Ishikawa (cell line): ENCODE measurements at regions not wholly inside any gene's neighbourhood (a gene's known extent, or its start where the extent isn't known, plus 50 kb on each side); places are given as distances from the start of the nearest gene placed in this dataset.

Experiments
- CEBPB ChIP-seq: IDR thresholded peaks from 2 replicates; pipeline ENCODE4 v1.6.1; 2012
- CREB1 ChIP-seq: IDR thresholded peaks from 2 replicates; pipeline ENCODE4 v1.6.1; 2012; ENCODE audit warnings: low read depth
- EGR1 ChIP-seq: IDR thresholded peaks from 2 replicates; pipeline ENCODE4 v1.6.1; 2012
- EP300 ChIP-seq: IDR thresholded peaks from 2 replicates; pipeline ENCODE4 v1.6.1; 2012; ENCODE audit warnings: borderline replicate concordance
- FOXM1 ChIP-seq: IDR thresholded peaks from 2 replicates; pipeline ENCODE4 v1.6.1; 2012; ENCODE audit warnings: low read depth, borderline replicate concordance
- MAX ChIP-seq: IDR thresholded peaks from 2 replicates; pipeline ENCODE4 v1.6.1; 2012
- NFIC ChIP-seq: IDR thresholded peaks from 2 replicates; pipeline ENCODE4 v1.6.1; 2012
- RAD21 ChIP-seq: IDR thresholded peaks from 2 replicates; pipeline ENCODE4 v1.6.1; 2012; ENCODE audit warnings: low read depth
- TAF1 ChIP-seq: IDR thresholded peaks from 2 replicates; pipeline ENCODE4 v1.6.1; 2012; ENCODE audit warnings: low read depth, mild to moderate bottlenecking
- TCF12 ChIP-seq: IDR thresholded peaks from 2 replicates; pipeline ENCODE4 v1.6.1; 2012; ENCODE audit warnings: low read depth
- TEAD4 ChIP-seq: IDR thresholded peaks from 2 replicates; pipeline ENCODE4 v1.6.1; 2012
- YY1 ChIP-seq: IDR thresholded peaks from 2 replicates; pipeline ENCODE4 v1.6.1; 2012; ENCODE audit warnings: low read depth
- ZBTB7A ChIP-seq: IDR thresholded peaks from 2 replicates; pipeline ENCODE4 v1.6.1; 2012; ENCODE audit warnings: low read depth
- TF ChIP-seq, protein P1 (sequence below): IDR thresholded peaks from 2 replicates; pipeline ENCODE4 v1.6.1; 2012; ENCODE audit warnings: low read depth, mild to moderate bottlenecking
- TF ChIP-seq, protein P2 (sequence below): IDR thresholded peaks from 2 replicates; pipeline ENCODE4 v1.6.1; 2012

GRCh38 chr1:238982736-238983135, 403.6 kb upstream of the CHRM3 start:
- TF ChIP-seq ZBTB7A (no peak), RAD21 (no peak), CREB1 (no peak), EP300 (no peak), MAX (no peak), EGR1 (no peak), YY1 (no peak), NFIC (no peak), TAF1 (no peak), CEBPB (no peak), TCF12 (no peak), TEAD4 (no peak), FOXM1 (no peak)
- TF ChIP-seq, protein P1, sequence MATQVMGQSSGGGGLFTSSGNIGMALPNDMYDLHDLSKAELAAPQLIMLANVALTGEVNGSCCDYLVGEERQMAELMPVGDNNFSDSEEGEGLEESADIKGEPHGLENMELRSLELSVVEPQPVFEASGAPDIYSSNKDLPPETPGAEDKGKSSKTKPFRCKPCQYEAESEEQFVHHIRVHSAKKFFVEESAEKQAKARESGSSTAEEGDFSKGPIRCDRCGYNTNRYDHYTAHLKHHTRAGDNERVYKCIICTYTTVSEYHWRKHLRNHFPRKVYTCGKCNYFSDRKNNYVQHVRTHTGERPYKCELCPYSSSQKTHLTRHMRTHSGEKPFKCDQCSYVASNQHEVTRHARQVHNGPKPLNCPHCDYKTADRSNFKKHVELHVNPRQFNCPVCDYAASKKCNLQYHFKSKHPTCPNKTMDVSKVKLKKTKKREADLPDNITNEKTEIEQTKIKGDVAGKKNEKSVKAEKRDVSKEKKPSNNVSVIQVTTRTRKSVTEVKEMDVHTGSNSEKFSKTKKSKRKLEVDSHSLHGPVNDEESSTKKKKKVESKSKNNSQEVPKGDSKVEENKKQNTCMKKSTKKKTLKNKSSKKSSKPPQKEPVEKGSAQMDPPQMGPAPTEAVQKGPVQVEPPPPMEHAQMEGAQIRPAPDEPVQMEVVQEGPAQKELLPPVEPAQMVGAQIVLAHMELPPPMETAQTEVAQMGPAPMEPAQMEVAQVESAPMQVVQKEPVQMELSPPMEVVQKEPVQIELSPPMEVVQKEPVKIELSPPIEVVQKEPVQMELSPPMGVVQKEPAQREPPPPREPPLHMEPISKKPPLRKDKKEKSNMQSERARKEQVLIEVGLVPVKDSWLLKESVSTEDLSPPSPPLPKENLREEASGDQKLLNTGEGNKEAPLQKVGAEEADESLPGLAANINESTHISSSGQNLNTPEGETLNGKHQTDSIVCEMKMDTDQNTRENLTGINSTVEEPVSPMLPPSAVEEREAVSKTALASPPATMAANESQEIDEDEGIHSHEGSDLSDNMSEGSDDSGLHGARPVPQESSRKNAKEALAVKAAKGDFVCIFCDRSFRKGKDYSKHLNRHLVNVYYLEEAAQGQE, result no peak
- TF ChIP-seq, protein P2, sequence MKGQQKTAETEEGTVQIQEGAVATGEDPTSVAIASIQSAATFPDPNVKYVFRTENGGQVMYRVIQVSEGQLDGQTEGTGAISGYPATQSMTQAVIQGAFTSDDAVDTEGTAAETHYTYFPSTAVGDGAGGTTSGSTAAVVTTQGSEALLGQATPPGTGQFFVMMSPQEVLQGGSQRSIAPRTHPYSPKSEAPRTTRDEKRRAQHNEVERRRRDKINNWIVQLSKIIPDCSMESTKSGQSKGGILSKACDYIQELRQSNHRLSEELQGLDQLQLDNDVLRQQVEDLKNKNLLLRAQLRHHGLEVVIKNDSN, result no peak

- TF ChIP-seq YY1 (no peak), MAX (no peak)
These were observed 404.9 kb upstream of the CHRM3 start for GRCh38 chr1:238981317-238981933.

- TF ChIP-seq YY1, result no peak
These were observed 406.3 kb upstream of the CHRM3 start for GRCh38 chr1:238980053-238980452.

DNA sequence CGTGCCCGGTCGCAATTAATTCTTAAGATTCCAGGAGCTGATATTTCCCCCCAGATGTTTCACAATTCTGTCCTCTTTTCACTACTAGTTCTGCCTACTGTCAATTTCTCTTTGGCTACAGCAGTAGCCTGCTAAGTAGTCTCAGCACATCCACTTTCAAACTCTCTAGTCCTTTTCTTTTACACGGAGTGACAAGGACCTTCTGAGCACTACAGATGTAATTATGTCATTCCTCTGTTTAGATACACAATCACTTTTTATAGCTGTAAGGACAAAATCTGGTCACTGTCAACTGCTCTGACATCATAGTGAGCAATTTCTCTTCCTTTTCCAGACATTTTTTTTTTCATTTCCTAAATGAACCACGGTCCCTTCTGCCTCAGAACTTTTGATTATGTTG, 421.7 kb upstream of the CHRM3 start:
- TF ChIP-seq TAF1 (no peak), CEBPB (no peak), ZBTB7A (no peak), FOXM1 (no peak), YY1 (no peak), CREB1 (no peak), MAX (no peak), EP300 (no peak), NFIC (no peak), TCF12 (no peak), RAD21 (no peak), EGR1 (no peak), TEAD4 (no peak)
- TF ChIP-seq, protein P2, result no peak
- TF ChIP-seq, protein P1, result no peak

DNA sequence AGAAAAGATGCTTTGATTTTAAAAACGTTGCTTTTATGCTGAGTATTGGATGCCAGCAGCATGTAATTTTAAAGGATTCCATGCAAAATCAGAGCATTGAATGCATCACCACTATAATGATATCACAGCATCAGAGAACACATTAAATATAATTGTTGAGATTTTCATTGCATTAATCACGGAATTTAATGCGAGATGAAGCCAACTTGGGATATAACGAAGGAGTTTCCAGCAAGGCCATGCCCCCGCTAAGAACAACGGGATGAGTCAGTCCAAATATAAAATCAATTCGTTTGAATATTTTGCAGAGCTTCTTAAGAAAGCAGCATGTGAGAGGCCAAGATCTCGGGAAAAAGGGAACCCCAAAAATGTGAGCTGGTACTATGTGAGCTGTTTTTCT, 423.4 kb upstream of the CHRM3 start:
- TF ChIP-seq EP300 (no peak), MAX (no peak), TEAD4 (no peak), NFIC (no peak), FOXM1 (no peak), YY1 (no peak), EGR1 (no peak)
- TF ChIP-seq, protein P2, result no peak
- TF ChIP-seq, protein P1, result no peak
